CD4-positive, alpha-beta T cell (primary cell): ENCODE measurements at regions not wholly inside any gene's neighbourhood (a gene's known extent, or its start where the extent isn't known, plus 50 kb on each side); places are given as distances from the start of the nearest gene placed in this dataset.

Source experiments
- ATAC-seq: fragments of 200-7000 bp; cut with Tn5 transposase; one replicate; pipeline ENCODE4 v1.10.0; 2022; ENCODE audit warnings: mild to moderate bottlenecking; ENCODE audit not compliant: poor library complexity
- CTCF ChIA-PET: fragments of 350-600 bp; sonication (Branson Sonifier 250); formaldehyde crosslinking; loops from one replicate; lab custom pipeline; 2021; ENCODE audit warnings: antibody characterized with exemption, inconsistent platforms; lab: Charles Lee
- POLR2A ChIA-PET: fragments of 350-600 bp; sonication (Branson Sonifier 250); formaldehyde crosslinking; loops from one replicate; lab custom pipeline; 2021; ENCODE audit warnings: antibody characterized with exemption, inconsistent platforms; lab: Charles Lee
- DNase-seq, 14 experiments: peaks; one replicate each; pipeline ENCODE4 v3.0.0-alpha.2; 2013 to 2020; ENCODE audit warnings: mixed read lengths in 2 of 14
- H3K27ac ChIP-seq, 2 donors: one replicate each; pipeline versions ENCODE4 v1.5.1 to v1.7.0; 2013; ENCODE audit warnings: low read length in 2 of 2, low read depth in 1 of 2, mild to moderate bottlenecking in 1 of 2
- H3K27me3 ChIP-seq, 2 experiments: 1 replicate in 1 of 2; 2 replicates in 1 of 2; pipeline versions ENCODE4 v1.6.1 to v1.7.0; 2013; ENCODE audit warnings: low read length in 2 of 2, control low read depth in 1 of 2, mild to moderate bottlenecking in 1 of 2, moderate library complexity in 1 of 2; ENCODE audit not compliant: insufficient read depth in 2 of 2, control insufficient read depth in 1 of 2
- H3K36me3 ChIP-seq: one replicate; pipeline ENCODE4 v1.6.1; 2013; ENCODE audit warnings: low read length, control low read depth; ENCODE audit not compliant: insufficient read depth
- H3K4me1 ChIP-seq: one replicate; pipeline ENCODE4 v1.6.1; 2013; ENCODE audit warnings: low read length, control low read depth; ENCODE audit not compliant: insufficient read depth
- H3K4me3 ChIP-seq: one replicate; pipeline ENCODE4 v1.5.1; 2013; ENCODE audit warnings: mild to moderate bottlenecking, low read length, moderate library complexity
- H3K9me3 ChIP-seq, 2 experiments: 1 replicate in 1 of 2; 2 replicates in 1 of 2; pipeline versions ENCODE4 v1.6.1 to v1.7.0; 2013; ENCODE audit warnings: low read length in 2 of 2, mild to moderate bottlenecking in 2 of 2, control low read depth in 1 of 2, moderate library complexity in 1 of 2; ENCODE audit not compliant: control insufficient read depth in 1 of 2, insufficient read depth in 1 of 2
- H3K27ac Mint-ChIP-seq: one replicate; pipeline ENCODE4 v1.8.0; 2020; ENCODE audit warnings: mixed read lengths
- H3K27me3 Mint-ChIP-seq: one replicate; pipeline ENCODE4 v1.8.0; 2021; ENCODE audit warnings: mixed read lengths
- H3K36me3 Mint-ChIP-seq: one replicate; pipeline ENCODE4 v1.8.0; 2021; ENCODE audit warnings: low read depth, mixed read lengths
- H3K4me1 Mint-ChIP-seq: one replicate; pipeline ENCODE4 v1.8.0; 2021; ENCODE audit warnings: low read depth, mixed read lengths
- H3K4me3 Mint-ChIP-seq: one replicate; pipeline ENCODE4 v1.8.0; 2020; ENCODE audit warnings: mild to moderate bottlenecking, mixed read lengths
- H3K9me3 Mint-ChIP-seq: one replicate; pipeline ENCODE4 v1.8.0; 2020; ENCODE audit warnings: mixed read lengths
- intact Hi-C, 2 experiments: fragments of 100-400 bp; cut with DNase I in 1 of 2; cut with micrococcal nuclease in 1 of 2; formaldehyde crosslinking; loops; one replicate each; pipeline versions ENCODE4 v1.15.1 to v1.9.0; 2023 to 2025; cut with DNase I, micrococcal nuclease
- TF ChIP-seq, protein P1 (sequence below): fragments of 200-600 bp; IDR thresholded peaks from one replicate; pipeline ENCODE4 v1.8.0; 2022; ENCODE audit warnings: antibody characterized with exemption, mild to moderate bottlenecking

- Histone ChIP-seq H3K4me3 (no peak overlapping the region), H3K27ac (no peak overlapping the region), H3K4me1 (no peaks in the 10 kb centered on the region), H3K9me3 (peaks cover 0 to 4% of the 10 kb centered on the region in 2 experiments), H3K36me3 (no peaks in the 10 kb centered on the region), H3K27me3 (no peaks in the 10 kb centered on the region)
- Mint-ChIP-seq H3K27me3 (peaks cover 1% of the 10 kb centered on the region), H3K4me3 (no peak overlapping the region), H3K36me3 (no peaks in the 10 kb centered on the region), H3K4me1 (no peaks in the 10 kb centered on the region), H3K9me3 (no peaks in the 10 kb centered on the region), H3K27ac (no peak overlapping the region)
- ChIA-PET CTCF (no interaction called here), POLR2A (no interaction called here)
- TF ChIP-seq, protein P1, sequence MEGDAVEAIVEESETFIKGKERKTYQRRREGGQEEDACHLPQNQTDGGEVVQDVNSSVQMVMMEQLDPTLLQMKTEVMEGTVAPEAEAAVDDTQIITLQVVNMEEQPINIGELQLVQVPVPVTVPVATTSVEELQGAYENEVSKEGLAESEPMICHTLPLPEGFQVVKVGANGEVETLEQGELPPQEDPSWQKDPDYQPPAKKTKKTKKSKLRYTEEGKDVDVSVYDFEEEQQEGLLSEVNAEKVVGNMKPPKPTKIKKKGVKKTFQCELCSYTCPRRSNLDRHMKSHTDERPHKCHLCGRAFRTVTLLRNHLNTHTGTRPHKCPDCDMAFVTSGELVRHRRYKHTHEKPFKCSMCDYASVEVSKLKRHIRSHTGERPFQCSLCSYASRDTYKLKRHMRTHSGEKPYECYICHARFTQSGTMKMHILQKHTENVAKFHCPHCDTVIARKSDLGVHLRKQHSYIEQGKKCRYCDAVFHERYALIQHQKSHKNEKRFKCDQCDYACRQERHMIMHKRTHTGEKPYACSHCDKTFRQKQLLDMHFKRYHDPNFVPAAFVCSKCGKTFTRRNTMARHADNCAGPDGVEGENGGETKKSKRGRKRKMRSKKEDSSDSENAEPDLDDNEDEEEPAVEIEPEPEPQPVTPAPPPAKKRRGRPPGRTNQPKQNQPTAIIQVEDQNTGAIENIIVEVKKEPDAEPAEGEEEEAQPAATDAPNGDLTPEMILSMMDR, result no peak
- intact Hi-C loops, result no loop called here
- ATAC-seq, result no peak
- DNase-seq, result no peak
These were observed 388.8 kb downstream of the CDK5RAP2 start for GRCh38 chr9:120191141-120191540.

GRCh38 chr9:120187758-120188157 lies 392.2 kb downstream of the CDK5RAP2 start:
- no peak for ATAC-seq
- Mint-ChIP-seq H3K9me3 (no peaks in the 10 kb centered on the region), H3K4me1 (no peaks in the 10 kb centered on the region), H3K4me3 (no peak overlapping the region), H3K27me3 (peaks cover 4% of the 10 kb centered on the region), H3K36me3 (no peaks in the 10 kb centered on the region), H3K27ac (no peak overlapping the region)
- Histone ChIP-seq H3K27me3 (no peaks in the 10 kb centered on the region), H3K36me3 (no peaks in the 10 kb centered on the region), H3K9me3 (no peaks in the 10 kb centered on the region), H3K27ac (no peak overlapping the region), H3K4me1 (no peaks in the 10 kb centered on the region), H3K4me3 (no peak overlapping the region)
- TF ChIP-seq, protein P1, result no peak
- CTCF ChIA-PET, result no interaction called here
- intact Hi-C loops, result no loop called here
- POLR2A ChIA-PET, result no interaction called here
- DNase-seq, result no peak

GRCh38 chr9:120186276-120186675 lies 393.7 kb downstream of the CDK5RAP2 start:
- no peak overlapping the region for H3K27ac ChIP-seq
- Mint-ChIP-seq H3K4me1 (no peaks in the 10 kb centered on the region), H3K9me3 (no peaks in the 10 kb centered on the region), H3K27ac (no peak overlapping the region), H3K4me3 (no peak overlapping the region), H3K27me3 (peaks cover 4% of the 10 kb centered on the region), H3K36me3 (no peaks in the 10 kb centered on the region)
- ChIA-PET CTCF (no interaction called here), POLR2A (no interaction called here)
- H3K4me1 ChIP-seq, result no peaks in the 10 kb centered on the region
- no peak overlapping the region for H3K4me3 ChIP-seq
- ATAC-seq (no peak), DNase-seq (no peak)
- H3K36me3 ChIP-seq, result no peaks in the 10 kb centered on the region
- intact Hi-C loops, result no loop called here
- TF ChIP-seq, protein P1, result no peak
- H3K27me3 ChIP-seq, result no peaks in the 10 kb centered on the region
- no peaks in the 10 kb centered on the region for H3K9me3 ChIP-seq
